IPS-20b (cell line): ENCODE measurements at regions not wholly inside any gene's neighbourhood (a gene's known extent, or its start where the extent isn't known, plus 50 kb on each side); places are given as distances from the start of the nearest gene placed in this dataset.

Experiments used
- H3K27ac ChIP-seq: one replicate; pipeline ENCODE4 v1.5.1; 2013; ENCODE audit warnings: low read length
- H3K27me3 ChIP-seq: 2 replicates; pipeline ENCODE4 v1.6.1; 2013; ENCODE audit warnings: mild to moderate bottlenecking, low read length, inconsistent platforms; ENCODE audit not compliant: insufficient read depth
- H3K36me3 ChIP-seq: 2 replicates; pipeline ENCODE4 v1.6.1; 2013; ENCODE audit warnings: low read depth, mild to moderate bottlenecking, inconsistent platforms, low read length, moderate library complexity; ENCODE audit not compliant: insufficient read depth
- H3K4me1 ChIP-seq: 2 replicates; pipeline ENCODE4 v1.6.1; 2013; ENCODE audit warnings: mild to moderate bottlenecking, control low read depth, inconsistent platforms, low read length, moderate library complexity; ENCODE audit not compliant: insufficient read depth
- H3K4me3 ChIP-seq: 2 replicates; pipeline ENCODE4 v1.5.1; 2013; ENCODE audit warnings: mild to moderate bottlenecking, low read length, inconsistent platforms
- H3K9ac ChIP-seq: 2 replicates; pipeline ENCODE4 v1.6.1; 2013; ENCODE audit warnings: low read depth, mild to moderate bottlenecking, inconsistent platforms, low read length, moderate library complexity
- H3K9me3 ChIP-seq: 2 replicates; pipeline ENCODE4 v1.6.1; 2013; ENCODE audit warnings: mild to moderate bottlenecking, low read depth, low read length, inconsistent platforms; ENCODE audit not compliant: insufficient read depth

GRCh38 chr4:41374490-41374889 lies 117.8 kb downstream of the UCHL1 start:
- Histone ChIP-seq H3K4me3 (no peak overlapping the region), H3K9me3 (peaks cover 8% of the 10 kb centered on the region), H3K9ac (no peak overlapping the region), H3K4me1 (no peaks in the 10 kb centered on the region), H3K27me3 (no peaks in the 10 kb centered on the region), H3K27ac (no peak overlapping the region), H3K36me3 (no peaks in the 10 kb centered on the region)

GRCh38 chr4:41375561-41375960 lies 118.8 kb downstream of the UCHL1 start:
- Histone ChIP-seq H3K4me3 (no peak overlapping the region), H3K36me3 (no peaks in the 10 kb centered on the region), H3K27ac (no peak overlapping the region), H3K27me3 (no peaks in the 10 kb centered on the region), H3K9ac (no peak overlapping the region), H3K9me3 (peaks cover 8% of the 10 kb centered on the region), H3K4me1 (no peaks in the 10 kb centered on the region)

GRCh38 chr4:41377196-41377595 lies 120.5 kb downstream of the UCHL1 start:
- H3K36me3 ChIP-seq = no peaks in the 10 kb centered on the region
- no peak overlapping the region for H3K9ac ChIP-seq
- H3K27me3 ChIP-seq = no peaks in the 10 kb centered on the region
- peaks cover 8% of the 10 kb centered on the region for H3K9me3 ChIP-seq
- no peaks in the 10 kb centered on the region for H3K4me1 ChIP-seq
- H3K4me3 ChIP-seq = no peak overlapping the region
- H3K27ac ChIP-seq = no peak overlapping the region

GRCh38 chr4:41379230-41379629 lies 122.5 kb downstream of the UCHL1 start:
- Histone ChIP-seq H3K4me1 (no peaks in the 10 kb centered on the region), H3K9me3 (peaks cover 8% of the 10 kb centered on the region), H3K27me3 (no peaks in the 10 kb centered on the region), H3K27ac (no peak overlapping the region), H3K36me3 (no peaks in the 10 kb centered on the region), H3K9ac (no peak overlapping the region), H3K4me3 (no peak overlapping the region)

GRCh38 chr4:41380511-41381157 lies 123.9 kb downstream of the UCHL1 start:
- Histone ChIP-seq H3K27ac (no peak overlapping the region), H3K9me3 (peaks cover 8% of the 10 kb centered on the region), H3K4me1 (peaks cover 6% of the 10 kb centered on the region; the same call in 1 of the 2 replicates), H3K27me3 (no peaks in the 10 kb centered on the region), H3K9ac (no peak overlapping the region), H3K4me3 (no peak overlapping the region), H3K36me3 (no peaks in the 10 kb centered on the region)

- H3K4me3 ChIP-seq = no peak overlapping the region
- H3K36me3 ChIP-seq = no peaks in the 10 kb centered on the region
- H3K4me1 ChIP-seq = peaks cover 7% of the 10 kb centered on the region; the same call in 1 of the 2 replicates
- peaks cover 8% of the 10 kb centered on the region for H3K9me3 ChIP-seq
- no peak overlapping the region for H3K9ac ChIP-seq
- H3K27me3 ChIP-seq = no peaks in the 10 kb centered on the region
- H3K27ac ChIP-seq = no peak overlapping the region
Measured at GRCh38 chr4:41381384-41381783, 124.7 kb downstream of the UCHL1 start.

GRCh38 chr4:41384992-41385391 lies 128.3 kb downstream of the UCHL1 start:
- H3K9ac ChIP-seq = no peak overlapping the region
- H3K9me3 ChIP-seq = no peaks in the 10 kb centered on the region
- no peak overlapping the region for H3K4me3 ChIP-seq
- H3K27me3 ChIP-seq = no peaks in the 10 kb centered on the region
- peaks cover 7% of the 10 kb centered on the region; the same call in 1 of the 2 replicates for H3K4me1 ChIP-seq
- H3K36me3 ChIP-seq = no peaks in the 10 kb centered on the region
- no peak overlapping the region for H3K27ac ChIP-seq

GRCh38 chr4:41385481-41385880 lies 128.8 kb downstream of the UCHL1 start:
- peaks cover 7% of the 10 kb centered on the region; the same call in 1 of the 2 replicates for H3K4me1 ChIP-seq
- H3K27me3 ChIP-seq = no peaks in the 10 kb centered on the region
- H3K9ac ChIP-seq = no peak overlapping the region
- no peaks in the 10 kb centered on the region for H3K36me3 ChIP-seq
- H3K4me3 ChIP-seq = no peak overlapping the region
- no peak overlapping the region for H3K27ac ChIP-seq
- no peaks in the 10 kb centered on the region for H3K9me3 ChIP-seq

- no peaks in the 10 kb centered on the region for H3K27me3 ChIP-seq
- H3K27ac ChIP-seq = no peak overlapping the region
- H3K9me3 ChIP-seq = no peaks in the 10 kb centered on the region
- H3K4me1 ChIP-seq = peaks cover 7% of the 10 kb centered on the region; the same call in 1 of the 2 replicates
- no peaks in the 10 kb centered on the region for H3K36me3 ChIP-seq
- no peak overlapping the region for H3K9ac ChIP-seq
- no peak overlapping the region for H3K4me3 ChIP-seq
Measured at GRCh38 chr4:41388080-41388479, 131.4 kb downstream of the UCHL1 start.

GRCh38 chr4:41389356-41389755 lies 132.6 kb downstream of the UCHL1 start:
- H3K27me3 ChIP-seq = no peaks in the 10 kb centered on the region
- no peak overlapping the region for H3K27ac ChIP-seq
- no peak overlapping the region for H3K4me3 ChIP-seq
- H3K36me3 ChIP-seq = no peaks in the 10 kb centered on the region
- peaks cover 7% of the 10 kb centered on the region; the same call in 1 of the 2 replicates for H3K4me1 ChIP-seq
- H3K9me3 ChIP-seq = no peaks in the 10 kb centered on the region
- H3K9ac ChIP-seq = no peak overlapping the region

- Histone ChIP-seq H3K4me3 (no peak overlapping the region), H3K9me3 (no peaks in the 10 kb centered on the region), H3K36me3 (no peaks in the 10 kb centered on the region), H3K4me1 (peaks cover 6% of the 10 kb centered on the region; the same call in 1 of the 2 replicates), H3K27ac (no peak overlapping the region), H3K9ac (no peak overlapping the region), H3K27me3 (no peaks in the 10 kb centered on the region)
Measured at GRCh38 chr4:41390661-41391060, 133.9 kb downstream of the UCHL1 start.

GRCh38 chr4:41391271-41391670 lies 134.5 kb downstream of the UCHL1 start:
- Histone ChIP-seq H3K9ac (no peak overlapping the region), H3K27ac (no peak overlapping the region), H3K27me3 (no peaks in the 10 kb centered on the region), H3K9me3 (no peaks in the 10 kb centered on the region), H3K4me1 (peaks cover 8% of the 10 kb centered on the region; the same call in 1 of the 2 replicates), H3K4me3 (no peak overlapping the region), H3K36me3 (no peaks in the 10 kb centered on the region)
